GM18907 (cell line): ENCODE measurements at regions not wholly inside any gene's neighbourhood (a gene's known extent, or its start where the extent isn't known, plus 50 kb on each side); places are given as distances from the start of the nearest gene placed in this dataset.

Source experiments
- ATAC-seq: cut with Tn5 transposase; IDR thresholded peaks from one replicate; pipeline ENCODE4 v1.9.1; 2021; ENCODE audit warnings: mild to moderate bottlenecking, moderate library complexity; ENCODE audit not compliant: unreplicated experiment

DNA sequence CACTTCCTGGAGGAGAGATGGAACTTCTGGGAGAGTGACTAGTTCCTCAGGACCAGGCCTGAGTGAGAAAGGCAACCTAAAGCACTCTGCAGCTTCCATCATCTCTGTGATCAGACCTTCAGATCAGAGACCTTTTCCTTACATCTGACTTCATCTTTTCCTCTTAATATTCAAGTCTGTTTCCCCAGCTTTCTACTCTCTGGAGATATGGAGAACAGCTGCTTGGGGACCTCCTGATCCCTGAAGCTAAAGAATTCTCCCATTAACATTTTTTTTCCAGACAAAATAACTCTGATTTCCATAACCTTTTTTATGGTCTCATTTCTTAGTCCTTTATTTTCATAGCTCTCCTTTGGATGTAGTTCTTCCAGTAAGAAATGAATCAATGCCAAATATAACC, 133.4 kb upstream of the FNDC3A start:
- ATAC-seq = no peak

DNA sequence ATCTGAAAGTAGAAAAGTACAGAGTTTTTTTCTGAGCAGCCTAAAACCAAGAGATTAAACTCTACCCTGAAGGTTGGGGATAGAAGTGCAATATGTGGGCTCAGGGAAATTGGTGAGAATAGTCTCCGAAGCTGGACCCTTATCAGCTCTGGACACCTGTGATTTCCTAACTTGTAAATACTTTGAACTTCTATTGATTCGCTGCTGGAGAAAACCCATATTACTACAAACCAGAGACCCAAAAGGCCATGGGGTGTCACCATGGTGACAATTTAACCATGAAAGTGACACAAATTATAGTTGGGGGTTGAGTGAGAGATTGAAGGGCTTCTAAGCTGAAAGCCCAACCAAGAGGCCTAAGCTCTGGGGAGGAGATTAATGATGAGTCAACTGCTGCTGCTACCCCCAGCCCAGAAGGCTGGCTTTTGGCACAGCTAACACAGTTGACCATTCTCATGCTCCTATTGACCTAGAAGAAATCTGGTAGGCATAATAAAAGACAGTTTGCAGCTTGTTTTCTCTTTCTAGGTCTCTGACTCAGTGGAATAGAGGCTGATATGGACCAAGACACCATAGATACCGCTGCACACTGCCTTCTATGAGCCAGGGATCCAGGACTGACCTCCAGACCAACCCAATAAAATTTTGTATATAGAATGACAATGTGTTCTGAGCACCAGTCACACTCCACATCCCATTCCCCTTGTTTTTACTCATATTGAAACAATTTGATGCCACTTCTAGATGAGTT, 131.9 kb upstream of the FNDC3A start:
- no peak for ATAC-seq

DNA sequence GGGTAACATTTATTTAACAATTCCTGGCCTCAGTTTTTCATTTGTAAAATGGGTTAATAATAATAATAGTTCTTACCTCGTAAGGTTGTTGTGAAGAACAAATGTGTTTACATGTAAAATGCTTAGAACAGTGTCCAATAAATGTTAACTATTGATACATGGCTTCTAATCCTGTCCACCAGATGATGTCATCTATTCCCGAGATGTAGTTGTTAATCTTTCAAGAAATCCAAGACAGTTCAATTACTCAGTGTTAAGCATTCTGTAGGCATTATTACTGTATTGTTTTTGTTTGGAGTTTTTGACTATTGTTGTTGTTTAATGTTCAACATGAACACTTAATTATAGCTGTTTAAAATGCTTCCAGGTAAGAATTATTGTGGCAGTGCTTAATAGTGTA, 131.0 kb upstream of the FNDC3A start:
- ATAC-seq = no peak

DNA sequence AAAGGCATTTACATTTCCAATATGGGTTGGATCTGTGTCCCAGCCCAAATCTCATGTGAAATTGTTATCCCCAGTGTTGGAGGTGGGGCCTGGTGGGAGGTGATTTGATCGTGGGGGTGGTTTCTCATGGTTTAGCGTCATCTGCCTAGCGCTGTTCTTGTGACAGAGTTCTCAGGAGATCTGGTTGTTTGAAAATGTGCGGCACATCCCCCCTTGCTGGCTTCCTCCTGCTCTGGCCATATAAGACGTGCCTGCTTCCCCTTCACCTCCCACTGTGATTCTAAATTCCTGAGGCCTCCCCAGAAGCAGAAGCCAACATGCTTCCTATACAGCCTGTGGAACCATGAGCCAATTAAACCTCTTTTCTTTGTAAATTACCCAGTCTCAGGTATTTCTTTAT, 126.2 kb upstream of the FNDC3A start:
- ATAC-seq = no peak

DNA sequence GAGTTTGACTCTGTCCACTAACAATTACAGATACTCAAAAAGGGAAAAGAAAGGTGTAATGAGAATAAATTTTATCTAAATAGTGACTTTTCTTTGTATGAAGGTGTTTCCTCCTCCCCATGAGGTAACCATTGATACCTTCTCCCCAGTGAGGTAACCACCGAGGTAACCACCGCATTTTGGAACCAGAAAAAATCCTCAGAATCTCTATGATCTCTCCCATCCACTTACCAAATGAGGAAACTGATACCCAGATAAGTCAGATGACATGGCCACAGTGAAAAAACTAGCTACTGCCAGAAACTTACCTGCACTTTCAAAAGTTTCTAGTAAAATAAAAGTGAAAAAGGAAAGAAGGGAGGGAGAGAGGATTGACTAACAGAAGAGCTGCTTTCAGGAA, 124.0 kb upstream of the FNDC3A start:
- no peak for ATAC-seq

DNA sequence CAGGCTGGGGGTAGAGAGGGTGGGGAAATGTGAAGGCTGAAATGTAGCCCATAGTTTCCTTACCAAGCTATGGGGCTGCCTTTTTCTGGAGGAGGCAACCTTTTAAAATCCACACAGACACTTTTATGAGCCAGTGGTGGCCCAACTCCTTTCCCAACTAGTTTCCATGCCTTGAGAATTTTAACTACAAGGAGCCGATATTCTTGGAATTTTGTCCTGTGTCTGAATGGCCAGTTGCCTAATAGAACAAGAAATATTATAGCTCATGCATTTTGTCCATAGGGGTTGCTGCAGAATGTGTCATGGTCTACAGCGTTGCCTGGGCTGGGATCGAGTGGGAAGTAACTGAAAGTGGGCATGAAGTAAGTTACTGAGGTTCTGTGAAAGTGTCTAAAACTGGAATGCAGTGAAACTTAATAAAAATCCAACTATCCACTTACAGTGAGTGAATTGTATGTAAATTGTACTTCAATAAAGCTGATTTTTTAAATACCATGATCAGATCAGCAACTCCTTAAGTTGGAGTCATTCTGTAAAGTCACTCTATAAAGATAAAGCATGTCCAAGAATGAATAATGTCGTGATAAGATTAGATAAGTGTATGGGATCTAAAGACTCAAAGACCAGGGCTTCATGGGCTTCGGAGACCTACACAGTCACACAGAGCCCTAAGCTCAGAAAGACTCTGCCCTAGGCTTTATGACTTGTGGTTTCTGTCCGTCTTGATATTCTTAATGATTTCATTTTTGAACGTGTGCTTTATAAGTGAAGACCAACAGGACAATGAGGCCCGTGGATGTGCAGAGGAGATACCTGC, 122.6 kb upstream of the FNDC3A start:
- no peak for ATAC-seq

DNA sequence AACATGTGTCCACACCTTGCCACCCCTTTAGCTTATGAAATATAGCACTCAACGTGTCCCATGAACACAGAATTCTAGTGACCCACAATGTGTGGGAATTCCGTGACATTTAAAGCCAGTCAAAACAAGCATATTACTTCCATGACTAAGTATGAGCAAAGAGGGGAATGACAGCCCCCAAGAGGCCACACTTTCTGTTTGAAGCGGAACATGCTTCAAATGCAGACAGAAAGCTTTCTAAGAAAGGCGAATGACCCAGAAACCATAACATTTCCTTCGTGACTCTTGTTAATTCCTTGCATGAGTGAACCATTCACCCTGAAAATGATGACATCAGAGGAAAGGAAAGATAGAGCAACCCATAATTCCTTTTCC, 122.0 kb upstream of the FNDC3A start:
- ATAC-seq = no peak

DNA sequence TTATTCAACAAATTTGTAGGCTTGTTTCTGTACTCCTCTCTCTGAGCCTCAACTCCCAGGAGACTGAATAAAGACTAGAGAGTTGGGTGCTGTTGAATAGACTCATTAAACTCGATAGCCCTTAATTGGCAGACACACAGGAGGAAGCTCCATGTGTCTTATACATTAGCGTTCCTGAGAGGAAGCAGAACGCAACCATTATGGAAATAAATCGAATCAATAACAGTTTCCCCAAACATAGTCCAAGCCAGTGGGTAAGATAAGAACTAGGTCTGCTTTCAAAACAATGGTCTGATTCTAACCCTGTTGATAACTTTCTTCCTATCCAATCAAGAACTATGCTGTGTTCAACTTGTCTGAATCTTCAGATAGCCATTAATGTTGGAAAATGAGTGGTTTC, 118.1 kb upstream of the FNDC3A start:
- ATAC-seq = no peak

DNA sequence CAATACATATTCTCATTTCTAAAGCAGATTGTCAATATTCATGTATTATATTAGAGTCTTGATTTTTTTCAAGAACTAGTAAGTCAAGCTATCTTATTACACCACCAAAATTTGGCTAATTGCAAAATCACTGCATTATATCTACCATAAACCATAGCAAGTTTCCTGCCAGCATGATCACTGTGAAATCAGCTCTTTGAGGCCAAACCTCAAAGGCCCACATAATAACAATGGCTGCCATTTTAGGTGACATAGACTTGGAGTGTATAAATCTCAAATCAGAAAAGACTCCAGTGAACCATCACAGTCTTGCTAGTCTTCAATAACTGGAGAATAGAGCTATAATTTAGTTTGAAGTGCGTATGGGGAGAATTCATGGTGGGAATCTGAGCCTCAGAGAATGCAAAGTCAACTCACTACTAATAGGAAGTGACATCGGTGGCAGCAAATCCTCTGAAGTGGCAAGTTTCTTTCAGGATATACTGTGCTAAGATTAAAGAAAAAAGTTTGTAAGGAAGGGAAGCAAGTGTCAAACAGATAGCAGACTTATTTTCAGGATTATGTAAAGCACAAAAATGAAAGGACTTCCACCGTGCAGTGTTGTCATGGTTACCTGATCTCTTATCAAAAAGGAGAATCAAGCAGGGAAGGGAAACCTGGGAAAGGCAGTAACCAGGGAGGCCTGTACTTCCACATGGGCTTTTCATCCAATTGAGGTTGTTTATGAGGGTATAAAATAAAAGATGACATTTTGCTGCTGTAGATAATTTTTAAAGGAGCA, 117.4 kb upstream of the FNDC3A start:
- ATAC-seq = no peak

DNA sequence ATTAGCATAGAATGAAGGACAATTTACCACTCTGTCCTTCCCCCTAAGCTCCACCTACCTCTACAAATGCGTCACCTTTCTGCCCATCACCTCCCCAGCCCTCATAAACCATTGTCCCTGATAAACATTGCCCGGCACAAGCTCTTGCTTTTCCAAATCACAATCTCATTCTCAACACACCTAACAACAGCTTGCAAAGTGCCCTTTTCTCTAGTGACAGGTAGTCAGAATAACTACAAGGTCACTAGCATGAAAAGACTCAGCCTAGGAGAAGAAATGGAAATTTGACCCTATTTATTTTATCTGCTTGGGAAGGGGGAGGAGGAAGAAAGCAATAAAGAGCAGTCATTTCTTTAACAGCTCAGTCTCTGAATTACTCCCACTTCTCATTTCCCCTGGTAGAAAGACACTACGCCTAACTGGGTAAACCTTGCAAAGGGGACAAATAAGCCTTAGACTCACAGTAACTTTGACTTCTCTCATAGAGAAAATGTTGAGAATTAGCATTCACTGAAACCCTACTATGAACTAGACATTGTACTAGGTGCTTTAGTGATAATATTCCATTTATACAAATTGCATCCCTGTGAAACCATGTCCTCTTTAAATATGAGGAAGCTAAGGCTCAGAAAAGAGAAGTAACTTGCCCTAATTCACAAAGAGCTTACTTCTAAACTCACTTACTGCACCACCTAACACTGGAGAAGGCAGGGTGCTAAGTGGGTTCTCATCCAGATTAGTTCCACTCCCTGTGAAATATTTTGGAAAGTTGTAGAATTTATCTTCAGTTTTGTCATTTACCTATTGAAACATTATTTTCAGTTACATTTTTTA, 116.2 kb upstream of the FNDC3A start:
- ATAC-seq = no peak

DNA sequence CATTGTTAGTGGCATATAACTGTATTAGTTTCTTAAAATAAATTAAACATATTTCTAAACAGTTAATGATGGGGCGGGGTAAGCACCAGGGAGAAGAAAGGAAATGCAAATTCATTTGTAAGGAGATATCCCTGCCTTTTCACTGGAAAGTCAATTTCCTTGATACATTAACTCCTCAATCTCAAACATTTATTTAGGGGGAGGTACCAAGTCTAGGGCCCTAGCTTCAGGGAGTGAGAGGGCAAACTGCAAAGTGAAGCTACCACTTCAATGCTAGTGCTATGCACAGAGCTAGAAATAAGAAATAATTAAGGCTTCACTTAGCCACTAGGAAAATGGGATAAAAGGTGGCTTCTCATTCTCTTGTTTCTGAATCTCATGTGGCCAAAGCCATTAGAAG, 115.3 kb upstream of the FNDC3A start:
- no peak for ATAC-seq

DNA sequence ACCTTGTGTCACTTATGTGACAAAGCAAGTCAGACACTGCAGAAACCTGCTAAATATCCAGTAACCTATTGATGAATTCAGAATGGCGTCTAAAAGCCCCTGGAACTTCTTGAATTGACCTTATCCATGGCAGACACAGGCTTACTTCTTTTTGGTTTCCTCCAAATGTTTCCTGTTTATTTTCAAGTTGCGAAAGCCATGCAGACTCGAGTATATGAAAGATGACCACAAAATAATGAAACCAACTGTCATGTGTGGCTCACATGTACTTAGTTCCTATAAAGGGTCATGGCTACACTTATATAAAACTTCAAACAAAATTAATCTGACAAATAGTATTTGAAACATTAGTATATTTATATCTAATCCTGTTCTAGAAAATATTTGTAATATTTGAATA, 113.1 kb upstream of the FNDC3A start:
- no peak for ATAC-seq

DNA sequence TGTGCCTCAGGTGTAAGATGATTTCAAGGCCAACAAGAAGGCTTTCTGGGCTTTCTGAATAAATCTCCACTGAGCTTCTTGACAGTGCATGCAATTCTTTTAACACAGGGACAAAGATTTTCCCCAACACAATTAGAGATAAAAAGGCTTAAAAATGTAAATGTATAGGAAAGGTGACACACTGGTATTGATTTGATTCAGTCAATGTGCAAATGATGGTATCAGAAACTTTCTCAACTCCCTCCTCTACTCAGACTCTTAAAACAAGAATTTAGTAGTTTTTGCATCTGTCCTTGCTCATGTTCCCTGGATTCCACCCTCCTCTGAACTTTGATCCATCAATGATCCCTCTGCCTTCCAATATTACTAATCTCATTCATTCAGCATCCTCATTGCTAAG, 111.6 kb upstream of the FNDC3A start:
- no peak for ATAC-seq

DNA sequence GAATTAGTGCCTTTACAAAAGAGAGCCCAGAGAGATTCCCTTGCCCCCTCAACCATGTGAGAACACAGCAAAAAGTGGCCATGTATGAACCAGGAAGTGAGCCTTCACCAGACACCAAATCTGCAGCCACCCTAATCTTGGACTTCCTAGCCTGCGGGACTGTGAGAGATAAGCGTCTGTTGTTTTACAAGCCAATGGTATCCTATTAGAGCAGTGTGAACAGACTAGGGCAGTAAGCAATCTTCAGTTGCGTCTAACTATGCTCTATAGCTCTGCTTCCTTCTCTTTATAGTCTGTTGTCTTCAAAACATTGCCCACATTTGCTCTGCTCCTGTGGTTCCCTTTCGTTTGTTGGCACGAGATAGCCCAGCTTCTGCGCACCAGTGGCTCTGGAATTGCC, 109.5 kb upstream of the FNDC3A start:
- no peak for ATAC-seq

DNA sequence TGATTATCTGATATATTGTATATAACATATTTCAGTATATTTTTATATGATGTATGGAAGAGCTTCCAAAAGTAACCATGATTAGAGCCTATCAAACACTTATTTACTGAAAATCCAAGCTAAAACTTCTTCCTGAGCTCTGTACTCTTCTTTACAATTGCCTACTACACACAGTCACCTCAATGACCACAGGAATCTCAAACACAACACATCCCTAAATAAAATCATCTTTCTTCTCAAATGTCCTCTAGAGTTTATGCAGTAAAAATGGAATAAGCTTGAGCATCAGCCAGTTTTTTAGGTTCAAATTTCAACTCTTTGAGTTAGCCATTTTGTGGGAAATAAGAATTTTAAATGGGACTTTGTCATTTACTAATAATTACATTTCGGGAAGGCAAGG, 102.6 kb upstream of the FNDC3A start:
- ATAC-seq = no peak

DNA sequence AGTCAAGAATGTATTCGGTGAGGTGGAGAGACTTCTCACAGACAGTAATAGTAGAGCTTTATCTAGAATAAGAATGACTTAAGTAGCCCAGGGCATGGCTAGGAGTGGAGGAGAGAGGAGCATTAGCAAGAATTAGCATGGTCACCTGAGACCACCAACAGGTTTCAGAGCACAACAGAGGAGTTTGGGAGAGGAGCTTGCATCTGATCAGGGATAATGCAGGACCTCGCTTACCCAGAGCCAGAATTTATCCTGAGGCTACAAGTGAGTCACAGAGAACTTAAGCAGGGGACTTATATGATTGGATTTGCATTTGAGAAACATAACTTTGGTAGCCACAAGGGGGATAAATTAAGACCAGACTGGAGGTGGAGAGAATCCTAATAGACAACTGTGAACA, 102.1 kb upstream of the FNDC3A start:
- no peak for ATAC-seq

DNA sequence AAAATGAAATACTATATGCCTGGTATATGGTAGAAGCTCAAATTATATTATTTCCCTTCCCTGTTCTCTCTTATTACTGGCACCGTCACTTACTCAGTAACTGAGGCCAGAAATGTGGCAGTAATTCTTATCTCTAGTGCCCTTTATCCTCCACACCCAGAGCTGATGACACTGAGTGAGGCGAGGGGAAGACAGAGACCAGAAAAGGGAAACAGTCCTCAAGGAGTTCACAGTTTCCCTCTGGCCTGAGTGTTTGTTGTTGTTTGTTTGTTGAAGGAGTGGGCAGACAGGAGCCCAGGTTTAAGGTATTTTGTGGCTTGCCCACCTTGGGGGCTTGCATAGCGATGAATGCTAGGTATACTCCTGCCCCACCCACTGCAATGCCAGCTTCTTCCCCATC, 101.5 kb upstream of the FNDC3A start:
- ATAC-seq = no peak

DNA sequence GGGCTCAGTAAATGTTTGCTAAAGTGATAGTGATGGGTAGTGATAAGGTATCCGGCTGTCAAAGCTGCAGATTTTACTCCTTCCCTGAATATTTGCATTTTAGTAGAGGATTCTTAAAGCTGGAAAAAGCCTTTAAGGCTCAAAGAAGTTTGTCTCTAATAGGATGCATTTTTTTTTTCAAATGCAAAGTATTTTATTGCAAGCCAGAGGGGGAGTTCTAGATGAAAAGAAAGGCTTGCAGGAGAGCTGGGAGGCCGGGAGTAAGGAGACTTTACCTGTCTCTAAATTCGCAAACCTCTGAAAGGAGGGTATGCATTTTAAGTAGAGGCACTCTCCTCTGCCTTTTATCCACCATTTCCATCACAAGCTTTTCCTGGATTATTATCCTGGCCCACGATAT, 100.7 kb upstream of the FNDC3A start:
- no peak for ATAC-seq

DNA sequence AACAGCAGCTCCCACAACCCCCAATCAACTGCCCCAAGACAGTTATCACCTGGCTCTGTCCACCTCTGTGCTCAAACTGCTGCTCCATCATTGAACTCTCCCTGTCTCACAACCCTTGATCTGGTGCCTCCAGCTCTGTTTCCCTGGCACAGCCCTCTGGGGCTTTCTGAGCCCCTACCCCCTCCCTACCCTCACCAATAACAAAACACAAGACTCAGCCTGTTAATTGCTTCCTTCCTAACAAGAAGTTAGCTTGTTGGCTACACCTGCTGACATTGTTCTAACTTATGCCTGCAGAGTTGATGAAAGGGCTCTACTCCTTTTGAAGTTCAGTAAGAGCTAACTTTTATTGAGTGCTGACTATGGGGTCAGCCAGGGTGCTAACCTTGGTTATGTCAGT, 99.4 kb upstream of the FNDC3A start:
- no peak for ATAC-seq

DNA sequence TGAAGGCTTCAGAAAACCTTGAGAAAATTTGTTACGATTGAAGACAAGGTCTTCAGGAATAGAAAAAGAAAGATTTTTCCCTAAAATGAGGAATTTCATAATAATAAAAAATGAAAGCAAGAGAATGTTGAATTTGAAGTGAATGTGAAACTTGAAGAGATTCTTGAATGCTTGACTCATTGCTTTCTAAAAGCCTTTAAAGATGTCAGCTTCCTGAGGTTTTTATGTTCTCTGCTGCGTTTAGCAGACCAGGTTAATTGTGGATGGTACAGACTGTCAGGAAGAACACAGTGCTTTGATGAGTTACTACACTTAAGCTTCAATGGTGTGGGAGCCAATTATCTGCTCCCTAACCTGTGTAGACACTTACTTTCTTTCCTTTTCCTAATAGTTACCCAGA, 96.3 kb upstream of the FNDC3A start:
- no peak for ATAC-seq

DNA sequence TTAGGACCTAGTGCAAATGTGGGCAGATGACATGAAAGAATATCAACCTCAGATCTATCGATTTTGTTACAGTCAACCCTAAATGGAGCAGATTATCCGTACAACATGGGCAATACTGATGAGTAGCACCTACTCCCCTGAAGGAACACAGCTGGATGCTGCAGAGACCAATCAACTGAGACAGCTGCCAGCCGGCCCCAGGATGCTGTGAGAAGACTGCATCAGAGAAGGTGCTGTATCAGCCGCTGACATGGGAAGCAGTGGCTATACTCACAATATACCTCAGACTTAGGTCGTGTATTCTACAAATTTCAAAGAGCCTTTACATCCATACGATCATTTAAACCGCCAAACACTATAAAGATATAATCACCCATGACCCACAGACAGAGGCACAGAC, 95.9 kb upstream of the FNDC3A start:
- ATAC-seq = no peak
